SK-N-SH treated with all-trans-retinoic acid at 6 μM for 48 hours (cell line): ENCODE measurements at regions not wholly inside any gene's neighbourhood (a gene's known extent, or its start where the extent isn't known, plus 50 kb on each side); places are given as distances from the start of the nearest gene placed in this dataset.

Source experiments
- ATAC-seq: fragments of 200-7000 bp; cut with Tn5 transposase; 3 replicates; pipeline ENCODE4 v1.9.1; 2020; ENCODE audit warnings: mild to moderate bottlenecking, moderate library complexity
- ARNTL ChIP-seq: fragments of 450-650 bp; formaldehyde crosslinking; IDR thresholded peaks from 2 replicates; pipeline ENCODE4 v1.5.0; 2020; ENCODE audit warnings: low read depth, mild to moderate bottlenecking, moderate library complexity, borderline replicate concordance
- BACH2 ChIP-seq: fragments of 250-450 bp; sonication (Bioruptor Pico); IDR thresholded peaks from 2 replicates; pipeline ENCODE4 v1.9.0; 2021; ENCODE audit warnings: mild to moderate bottlenecking, borderline replicate concordance
- CREB5 ChIP-seq: fragments of 250-450 bp; sonication (Bioruptor Pico); IDR thresholded peaks from 2 replicates; pipeline ENCODE4 v1.5.1; 2020; ENCODE audit warnings: low read depth, mild to moderate bottlenecking, moderate library complexity
- CSDC2 ChIP-seq: fragments of 250-450 bp; sonication (Bioruptor Pico); IDR thresholded peaks from 2 replicates; pipeline ENCODE4 v1.5.0; 2020; ENCODE audit warnings: mild to moderate bottlenecking, moderate library complexity
- CSRNP3 ChIP-seq: fragments of 250-450 bp; sonication (Bioruptor Pico); IDR thresholded peaks from 2 replicates; pipeline ENCODE4 v1.5.1; 2021; ENCODE audit warnings: mild to moderate bottlenecking, moderate library complexity
- GLIS3 ChIP-seq: fragments of 250-450 bp; sonication (Bioruptor Pico); IDR thresholded peaks from 2 replicates; pipeline ENCODE4 v1.5.0; 2020; ENCODE audit warnings: mild to moderate bottlenecking, moderate library complexity
- ISL1 ChIP-seq: fragments of 250-450 bp; sonication (Bioruptor Pico); IDR thresholded peaks from 2 replicates; pipeline ENCODE4 v2.1.2; 2022; ENCODE audit warnings: mild to moderate bottlenecking, moderate library complexity
- PATZ1 ChIP-seq: fragments of 250-450 bp; sonication (Bioruptor Pico); IDR thresholded peaks from 2 replicates; pipeline ENCODE4 v1.8.0; 2020; ENCODE audit warnings: mild to moderate bottlenecking, moderate library complexity, borderline replicate concordance
- PPARA ChIP-seq: fragments of 250-450 bp; sonication (Bioruptor Pico); IDR thresholded peaks from 2 replicates; pipeline ENCODE4 v1.5.0; 2020; ENCODE audit warnings: mild to moderate bottlenecking, borderline replicate concordance
- RARB ChIP-seq: fragments of 250-450 bp; sonication (Bioruptor Pico); IDR thresholded peaks from 2 replicates; pipeline ENCODE4 v1.8.0; 2021; ENCODE audit warnings: mild to moderate bottlenecking, moderate library complexity
- SNAI2 ChIP-seq: fragments of 250-450 bp; sonication (Bioruptor Pico); IDR thresholded peaks from 2 replicates; pipeline ENCODE4 v1.5.0; 2020; ENCODE audit warnings: mild to moderate bottlenecking, moderate library complexity
- TCF4 ChIP-seq: fragments of 250-450 bp; sonication (Bioruptor Pico); IDR thresholded peaks from 2 replicates; pipeline ENCODE4 v1.8.0; 2021; ENCODE audit warnings: mild to moderate bottlenecking, moderate library complexity, borderline replicate concordance
- TOX ChIP-seq: fragments of 250-450 bp; sonication (Bioruptor Pico); IDR thresholded peaks from 2 replicates; pipeline ENCODE4 v1.8.0; 2021; ENCODE audit warnings: mild to moderate bottlenecking, moderate library complexity, borderline replicate concordance
- ZC3H10 ChIP-seq: fragments of 250-450 bp; sonication (Bioruptor Pico); IDR thresholded peaks from 2 replicates; pipeline ENCODE4 v1.5.1; 2021; ENCODE audit warnings: mild to moderate bottlenecking, moderate library complexity
- ZFP3 ChIP-seq: fragments of 250-450 bp; sonication (Bioruptor Pico); IDR thresholded peaks from 2 replicates; pipeline ENCODE4 v1.5.0; 2020; ENCODE audit warnings: mild to moderate bottlenecking, moderate library complexity
- ZNF565 ChIP-seq: fragments of 450-650 bp; formaldehyde crosslinking; conservative IDR thresholded peaks from 2 replicates; pipeline ENCODE4 v1.5.0; 2020; ENCODE audit warnings: low read depth, mild to moderate bottlenecking, moderate library complexity
- ZNF70 ChIP-seq: fragments of 450-650 bp; formaldehyde crosslinking; IDR thresholded peaks from 2 replicates; pipeline ENCODE4 v1.5.0; 2020; ENCODE audit warnings: mild to moderate bottlenecking, moderate library complexity

DNA sequence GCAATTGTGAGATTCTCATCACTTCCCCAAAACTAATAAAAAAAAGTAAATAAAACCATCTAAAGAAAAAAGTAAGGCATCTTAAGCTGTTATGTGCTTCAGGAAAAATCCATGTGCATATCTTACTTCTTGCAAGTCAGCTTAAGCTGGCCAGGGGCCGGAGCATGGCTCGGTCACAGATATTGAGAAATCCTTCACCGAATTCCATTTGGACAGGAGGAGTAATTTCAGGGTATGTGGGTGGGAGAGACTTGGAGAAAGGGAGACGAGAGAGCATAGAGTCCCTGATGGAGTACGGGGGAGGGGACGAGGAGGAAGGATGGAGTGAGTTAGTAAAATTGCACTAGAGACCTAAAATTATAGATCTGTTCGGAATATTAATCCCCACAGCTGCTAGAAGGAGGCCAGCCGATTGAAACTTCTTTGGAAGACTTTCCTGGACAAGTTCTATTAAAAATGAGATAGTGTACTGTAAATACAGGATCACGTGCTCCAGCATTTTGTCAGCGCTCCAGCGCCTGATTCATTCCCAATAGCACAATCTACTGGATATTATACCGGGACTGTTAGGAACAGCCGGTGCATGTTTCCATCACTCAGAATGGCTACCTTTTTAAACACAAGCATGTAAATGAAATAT lies 438.5 kb downstream of the ZNF516 start:
- TF ChIP-seq PATZ1 (no peak), ZFP3 (no peak), GLIS3 (CRISPR knock-in tag) (no peak), ZNF565 (CRISPR knock-in tag) (no peak), RARB (no peak), TCF4 (CRISPR knock-in tag) (no peak), ARNTL (no peak), PPARA (CRISPR knock-in tag) (no peak)
- no peak for ATAC-seq

GRCh38 chr18:76055578-76055977 lies 439.5 kb downstream of the ZNF516 start:
- no peak for ATAC-seq
- no peak for TF ChIP-seq CSDC2
- no peak for TF ChIP-seq GLIS3 (CRISPR knock-in tag)

DNA sequence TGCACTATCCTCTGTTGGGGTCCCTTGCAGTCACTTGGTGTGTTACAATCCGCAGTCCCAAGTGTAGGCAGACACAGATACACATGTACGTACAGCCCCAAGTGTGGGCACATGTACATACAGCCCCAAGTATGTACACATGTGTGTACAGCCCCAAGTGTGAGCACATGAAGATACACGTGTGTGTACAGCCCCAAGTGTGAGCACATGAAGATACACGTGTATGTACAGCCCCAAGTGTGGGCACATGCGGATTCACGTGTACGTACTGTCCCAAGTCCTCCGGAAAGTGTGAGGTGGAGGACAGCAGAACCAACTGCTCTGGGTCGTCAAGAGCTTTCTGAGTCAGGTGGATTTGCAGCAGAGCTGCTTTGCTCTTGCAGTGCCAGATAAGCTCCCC lies 440.0 kb downstream of the ZNF516 start:
- no peak for TF ChIP-seq TOX
- no peak for TF ChIP-seq ZNF70 (CRISPR knock-in tag)
- no peak for TF ChIP-seq PATZ1
- TF ChIP-seq CSDC2, result no peak
- TF ChIP-seq ARNTL, result no peak
- TF ChIP-seq SNAI2 (CRISPR knock-in tag), result no peak
- no peak for TF ChIP-seq ZNF565 (CRISPR knock-in tag)
- TF ChIP-seq CSRNP3 (CRISPR knock-in tag), result no peak
- no peak for TF ChIP-seq BACH2 (CRISPR knock-in tag)
- TF ChIP-seq CREB5, result no peak
- no peak for TF ChIP-seq ZC3H10 (CRISPR knock-in tag)

DNA sequence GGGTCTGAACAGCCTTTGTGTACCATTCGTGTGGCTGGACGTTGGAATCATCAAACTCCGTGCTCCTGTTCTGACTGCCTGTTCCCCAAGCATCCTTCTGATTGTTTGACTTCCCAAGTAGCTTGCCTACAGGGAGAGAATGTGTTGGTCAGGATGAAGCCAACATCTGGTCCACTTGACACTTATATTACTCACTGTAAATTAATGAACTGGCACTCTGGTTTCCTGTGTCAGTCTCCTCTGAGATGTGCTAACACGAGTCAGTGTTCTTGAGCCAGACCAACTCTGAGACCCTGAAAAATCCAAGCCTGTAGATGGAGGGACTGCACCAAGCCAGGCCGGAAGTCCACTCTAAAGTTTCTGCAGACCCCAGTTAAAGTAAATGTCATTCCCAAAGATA lies 440.9 kb downstream of the ZNF516 start:
- no peak for TF ChIP-seq GLIS3 (CRISPR knock-in tag)
- TF ChIP-seq PATZ1, result no peak
- no peak for ATAC-seq

More for the DNA sequence above, 440.0 kb downstream of the ZNF516 start:
- ATAC-seq, result no peak

DNA sequence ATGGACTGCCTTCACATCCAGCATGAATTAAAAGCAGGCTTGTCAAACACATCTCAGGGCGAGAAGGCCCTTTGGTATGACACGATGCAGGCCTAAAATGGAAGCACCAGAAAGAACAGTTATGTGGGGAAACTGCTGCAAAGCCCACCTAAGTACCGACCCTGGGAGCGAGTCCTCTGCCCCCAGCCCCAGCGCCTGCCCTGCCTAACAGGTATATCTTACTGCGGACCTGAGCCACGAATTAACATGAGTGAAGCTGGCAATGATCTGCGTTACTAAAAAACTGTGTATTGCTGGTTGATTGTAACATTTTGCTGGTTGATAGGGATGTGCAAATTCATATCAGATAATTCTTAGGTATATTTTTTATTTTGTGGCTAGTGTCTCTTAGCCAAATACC lies 441.5 kb downstream of the ZNF516 start:
- no peak for TF ChIP-seq ZNF565 (CRISPR knock-in tag)
- TF ChIP-seq BACH2 (CRISPR knock-in tag), result no peak
- no peak for TF ChIP-seq TOX
- TF ChIP-seq ZFP3, result no peak
- TF ChIP-seq ISL1 (CRISPR knock-in tag), result no peak
- TF ChIP-seq CSRNP3 (CRISPR knock-in tag), result no peak
- TF ChIP-seq CSDC2, result no peak
- no peak for ATAC-seq
